Spleen (tissue), 11 donors: ENCODE measurements at regions not wholly inside any gene's neighbourhood (a gene's known extent, or its start where the extent isn't known, plus 50 kb on each side); places are given as distances from the start of the nearest gene placed in this dataset.

ENCODE experiments used
- DNase-seq: peaks from one replicate; pipeline ENCODE4 v3.0.0-alpha.2; 2020
- H3K27ac ChIP-seq, 8 donors: fragments of 200-600 bp; sonication (generic) in 7 of 8; 1 replicate in 4 of 8; 2 replicates in 4 of 8; pipeline versions ENCODE4 v1.5.0 to v1.8.0; 2016 to 2021; ENCODE audit warnings: inconsistent platforms in 4 of 8, mild to moderate bottlenecking in 4 of 8, moderate library complexity in 1 of 8
- H3K27me3 ChIP-seq, 7 donors: fragments of 200-600 bp; sonication (generic) in 6 of 7; replicated peaks in 1 of 7; 1 replicate in 4 of 7; 2 replicates in 3 of 7; pipeline versions ENCODE4 v1.5.0 to v1.8.0; 2016 to 2021; ENCODE audit warnings: inconsistent platforms in 3 of 7, mild to moderate bottlenecking in 1 of 7
- H3K36me3 ChIP-seq, 6 donors: fragments of 200-600 bp; sonication (generic) in 5 of 6; 1 replicate in 4 of 6; 2 replicates in 2 of 6; pipeline versions ENCODE4 v1.5.0 to v1.8.0; 2016 to 2021; ENCODE audit warnings: inconsistent platforms in 2 of 6
- H3K4me1 ChIP-seq, 6 donors: fragments of 200-600 bp; sonication (generic) in 5 of 6; 1 replicate in 3 of 6; 2 replicates in 3 of 6; pipeline versions ENCODE4 v1.5.0 to v1.8.0; 2016 to 2021; ENCODE audit warnings: inconsistent platforms in 3 of 6
- H3K4me3 ChIP-seq, 8 donors: fragments of 200-600 bp; sonication (generic) in 7 of 8; 1 replicate in 4 of 8; 2 replicates in 4 of 8; pipeline versions ENCODE4 v1.5.0 to v1.8.0; 2016 to 2021; ENCODE audit warnings: inconsistent platforms in 4 of 8, mild to moderate bottlenecking in 4 of 8, moderate library complexity in 2 of 8
- H3K9me3 ChIP-seq, 8 donors: fragments of 200-600 bp; sonication (generic) in 7 of 8; 1 replicate in 4 of 8; 2 replicates in 4 of 8; pipeline versions ENCODE4 v1.5.0 to v1.8.0; 2016 to 2021; ENCODE audit warnings: inconsistent platforms in 4 of 8
- CTCF ChIP-seq, 11 experiments: fragments of 200-600 bp in 7 of 11; fragments of 450-650 bp in 4 of 11; sonication (generic) in 4 of 11; IDR thresholded peaks in 8 of 11; conservative IDR thresholded peaks in 3 of 11; 1 replicate in 7 of 11; 2 replicates in 4 of 11; pipeline versions ENCODE4 v1.4.0 to v1.8.0; 2016 to 2021; ENCODE audit warnings: antibody characterized with exemption in 11 of 11, inconsistent platforms in 4 of 11, mild to moderate bottlenecking in 1 of 11
- POLR2A ChIP-seq, 3 donors: fragments of 450-650 bp; IDR thresholded peaks; one replicate each; pipeline ENCODE4 v1.5.1; 2017; ENCODE audit warnings: antibody characterized with exemption in 3 of 3, mild to moderate bottlenecking in 1 of 3
- POLR2AphosphoS5 ChIP-seq, 3 donors: sonication (generic); formaldehyde crosslinking; IDR thresholded peaks; one replicate each; pipeline ENCODE4 v1.5.1; 2017; ENCODE audit warnings: antibody characterized with exemption in 3 of 3
- WGBS, 5 donors: extraction: QIAGEN DNeasy Blood & Tissue Kit in 3 of 5; methylation state at CpG; one replicate each; pipeline versions ENCODE4 v1.1.5 to v1.1.7; 2013 to 2018; 5-methylcytosine and 5-hydroxymethylcytosine counted together
- intact Hi-C: fragments of 100-400 bp; cut with DNase I; formaldehyde crosslinking; loops from one replicate; pipeline ENCODE4 v1.15.0; 2023; ENCODE audit warnings: low total_unique reads
- donor health status: healthy with polysubstance abuse.
- donor health status: DM: no; HTN: no; CAD: no; lungs with moderate emphysema.
- donor health status: DM: no; HTN: no; CAD: no.
- donor health status: Bipolar disorder and iron deficiency.
- donor health status: healthy.
- donor health status: DM: no; HTN: no; CAD: no.
- donor health status: DM: yes; HTN: yes; CAD: no.

- no peak for DNase-seq
- Histone ChIP-seq H3K27ac (no peak overlapping the region), H3K4me1 (no peaks in the 10 kb centered on the region), H3K36me3 (no peaks in the 10 kb centered on the region), H3K27me3 (peaks cover 0 to 15% (median 0%) of the 10 kb centered on the region in 7 donors), H3K9me3 (peaks cover 0 to 47% (median 23%) of the 10 kb centered on the region in 8 donors), H3K4me3 (no peak overlapping the region)
- WGBS, 5 donors = 70 to 93% (median 86%) methylated on average over 2 of the region's 2 CpGs
- intact Hi-C loops = no loop called here
- no peak for TF ChIP-seq POLR2A (IDR thresholded peaks at IDR 0.05)
- TF ChIP-seq CTCF (IDR thresholded peaks at IDR 0.05 in 8 of 11, conservative IDR thresholded peaks at IDR 0.05 in 3 of 11) = no peak
- no peak for TF ChIP-seq POLR2AphosphoS5 (IDR thresholded peaks at IDR 0.05)
These were observed 141.4 kb downstream of the TMEM168 start for GRCh38 chr7:112648781-112649180.

GRCh38 chr7:112649560-112649959 lies 140.6 kb downstream of the TMEM168 start:
- peaks cover 0 to 15% (median 0%) of the 10 kb centered on the region in 7 donors for H3K27me3 ChIP-seq
- no peaks in the 10 kb centered on the region for H3K4me1 ChIP-seq
- H3K27ac ChIP-seq = no peak overlapping the region
- H3K4me3 ChIP-seq = no peak overlapping the region
- intact Hi-C loops = no loop called here
- peaks cover 0 to 40% (median 21%) of the 10 kb centered on the region in 8 donors for H3K9me3 ChIP-seq
- H3K36me3 ChIP-seq = no peaks in the 10 kb centered on the region
- TF ChIP-seq POLR2A (IDR thresholded peaks at IDR 0.05) = no peak
- TF ChIP-seq CTCF (IDR thresholded peaks at IDR 0.05 in 8 of 11, conservative IDR thresholded peaks at IDR 0.05 in 3 of 11) = no peak
- TF ChIP-seq POLR2AphosphoS5 (IDR thresholded peaks at IDR 0.05) = no peak
- DNase-seq = no peak

- intact Hi-C loops = no loop called here
- TF ChIP-seq POLR2A (IDR thresholded peaks at IDR 0.05) = no peak
- no peak for TF ChIP-seq CTCF (IDR thresholded peaks at IDR 0.05 in 8 of 11, conservative IDR thresholded peaks at IDR 0.05 in 3 of 11)
- TF ChIP-seq POLR2AphosphoS5 (IDR thresholded peaks at IDR 0.05) = no peak
- Histone ChIP-seq H3K27me3 (no peaks in the 10 kb centered on the region), H3K4me1 (no peaks in the 10 kb centered on the region), H3K36me3 (no peaks in the 10 kb centered on the region), H3K4me3 (no peak overlapping the region), H3K9me3 (peaks cover 0 to 18% (median 10%) of the 10 kb centered on the region in 8 donors), H3K27ac (no peak overlapping the region)
- no peak for DNase-seq
- 64 to 80% (median 68%) methylated on average over 4 of the region's 4 CpGs for WGBS, 5 donors
These were observed 135.6 kb downstream of the TMEM168 start for GRCh38 chr7:112654322-112655216.

- no peaks in the 10 kb centered on the region for H3K4me1 ChIP-seq
- H3K9me3 ChIP-seq = peaks cover 0 to 11% (median 0%) of the 10 kb centered on the region in 8 donors
- intact Hi-C loops = no loop called here
- no peak for DNase-seq
- H3K4me3 ChIP-seq = no peak overlapping the region
- H3K36me3 ChIP-seq = no peaks in the 10 kb centered on the region
- TF ChIP-seq POLR2AphosphoS5 (IDR thresholded peaks at IDR 0.05) = no peak
- TF ChIP-seq POLR2A (IDR thresholded peaks at IDR 0.05) = no peak
- TF ChIP-seq CTCF (IDR thresholded peaks at IDR 0.05 in 8 of 11, conservative IDR thresholded peaks at IDR 0.05 in 3 of 11) = no peak
- H3K27me3 ChIP-seq = peaks cover 0 to 6% (median 0%) of the 10 kb centered on the region in 7 donors
- no peak overlapping the region for H3K27ac ChIP-seq
These were observed 124.5 kb downstream of the TMEM168 start for GRCh38 chr7:112665709-112666108.
